ENCODE measurements at regions not wholly inside any gene's neighbourhood (a gene's known extent, or its start where the extent isn't known, plus 50 kb on each side); places are given as distances from the start of the nearest gene placed in this dataset.

GRCh38 chr10:28181478-28182096 is 121.3 kb downstream of the MPP7 start:
- no peaks in the 10 kb centered on the region for H4K20me1 ChIP-seq (ENCODE audit: insufficient read depth)
- no peak overlapping the region for H3K4me3 ChIP-seq (IDR thresholded peaks at IDR 0.05; ENCODE audit: insufficient read depth, low read depth, low read length)
- H3K27ac ChIP-seq, result no peak overlapping the region
- no peaks in the 10 kb centered on the region for H3K79me2 ChIP-seq (ENCODE audit: insufficient read depth, low read depth)
- no peak for TF ChIP-seq CTCF (conservative IDR thresholded peaks at IDR 0.05; ENCODE audit: low read depth, low read length)
- H3K36me3 ChIP-seq (ENCODE audit: insufficient read depth), result no peaks in the 10 kb centered on the region
- no peaks in the 10 kb centered on the region for H3K27me3 ChIP-seq (ENCODE audit: insufficient read depth, low read depth)
- H2AFZ ChIP-seq (ENCODE audit: low read depth), result no peak overlapping the region
- H3K4me1 ChIP-seq (ENCODE audit: low read depth, poor library complexity, severe bottlenecking), result peaks cover 25% of the 10 kb centered on the region
- no peak overlapping the region for H3K9ac ChIP-seq
- H3K4me2 ChIP-seq, result no peak overlapping the region

- no peak overlapping the region for H3K4me2 ChIP-seq
- no peak overlapping the region for H3K9ac ChIP-seq
- no peak for TF ChIP-seq CTCF (conservative IDR thresholded peaks at IDR 0.05; ENCODE audit: low read depth, low read length)
These were observed 122.2 kb downstream of the MPP7 start for GRCh38 chr10:28180654-28181053.

GRCh38 chr10:28179743-28180099 is 123.1 kb downstream of the MPP7 start:
- no peak overlapping the region for H3K4me3 ChIP-seq (IDR thresholded peaks at IDR 0.05; ENCODE audit: insufficient read depth, low read depth, low read length)
- H3K36me3 ChIP-seq (ENCODE audit: insufficient read depth), result no peaks in the 10 kb centered on the region
- H3K9ac ChIP-seq, result no peak overlapping the region
- 0 out of 2 replicates have a peak overlapping the region, but pooled peaks have one; percentile 59 for H3K4me2 ChIP-seq
- no peaks in the 10 kb centered on the region for H3K27me3 ChIP-seq (ENCODE audit: insufficient read depth, low read depth)
- H3K4me1 ChIP-seq (ENCODE audit: low read depth, poor library complexity, severe bottlenecking), result peaks cover 34% of the 10 kb centered on the region
- no peaks in the 10 kb centered on the region for H4K20me1 ChIP-seq (ENCODE audit: insufficient read depth)
- TF ChIP-seq CTCF (conservative IDR thresholded peaks at IDR 0.05; ENCODE audit: low read depth, low read length), result peak; percentile 29; the same call in 1 of the 2 replicates
- H3K79me2 ChIP-seq (ENCODE audit: insufficient read depth, low read depth), result no peaks in the 10 kb centered on the region
- H3K27ac ChIP-seq, result no peak overlapping the region
- no peak overlapping the region for H2AFZ ChIP-seq (ENCODE audit: low read depth)

More at GRCh38 chr10:28180654-28181053, 122.2 kb downstream of the MPP7 start:
- Histone ChIP-seq H3K4me3 (IDR thresholded peaks at IDR 0.05; ENCODE audit: insufficient read depth, low read depth, low read length) (no peak overlapping the region), H3K27ac (no peak overlapping the region), H3K79me2 (ENCODE audit: insufficient read depth, low read depth) (no peaks in the 10 kb centered on the region), H4K20me1 (ENCODE audit: insufficient read depth) (no peaks in the 10 kb centered on the region), H3K27me3 (ENCODE audit: insufficient read depth, low read depth) (no peaks in the 10 kb centered on the region), H3K4me1 (ENCODE audit: low read depth, poor library complexity, severe bottlenecking) (peaks cover 33% of the 10 kb centered on the region), H3K36me3 (ENCODE audit: insufficient read depth) (no peaks in the 10 kb centered on the region), H2AFZ (ENCODE audit: low read depth) (no peak overlapping the region)

- Histone ChIP-seq H3K27ac (peak overlapping the region; percentile 54; the same call in 1 of the 2 replicates), H3K4me3 (IDR thresholded peaks at IDR 0.05; ENCODE audit: insufficient read depth, low read depth, low read length) (no peak overlapping the region), H3K36me3 (ENCODE audit: insufficient read depth) (no peaks in the 10 kb centered on the region), H3K9ac (no peak overlapping the region), H3K79me2 (ENCODE audit: insufficient read depth, low read depth) (no peaks in the 10 kb centered on the region), H3K27me3 (ENCODE audit: insufficient read depth, low read depth) (no peaks in the 10 kb centered on the region), H3K4me1 (ENCODE audit: low read depth, poor library complexity, severe bottlenecking) (peaks cover 34% of the 10 kb centered on the region), H2AFZ (ENCODE audit: low read depth) (peak overlapping the region; percentile 85), H3K4me2 (peak overlapping the region; percentile 59), H4K20me1 (ENCODE audit: insufficient read depth) (no peaks in the 10 kb centered on the region)
- TF ChIP-seq CTCF (conservative IDR thresholded peaks at IDR 0.05; ENCODE audit: low read depth, low read length), result peak; percentile 85
These were observed 123.7 kb downstream of the MPP7 start for GRCh38 chr10:28179006-28179742.

Data from KMS-11 (cell line).